Left ventricle myocardium inferior (tissue), 1 donor: ENCODE measurements at regions not wholly inside any gene's neighbourhood (a gene's known extent, or its start where the extent isn't known, plus 50 kb on each side); places are given as distances from the start of the nearest gene placed in this dataset.

ENCODE experiments used
- DNase-seq: peaks from one replicate; pipeline ENCODE4 v3.0.0-alpha.2; 2020
- H3K27ac ChIP-seq: fragments of 200-600 bp; replicated peaks from 2 replicates; pipeline ENCODE4 v1.8.0; 2021
- H3K27me3 ChIP-seq: fragments of 200-600 bp; 2 replicates; pipeline ENCODE4 v1.8.0; 2021; ENCODE audit warnings: low read depth
- H3K36me3 ChIP-seq: fragments of 200-600 bp; 2 replicates; pipeline ENCODE4 v1.8.0; 2021
- H3K4me1 ChIP-seq: fragments of 200-600 bp; 2 replicates; pipeline ENCODE4 v1.8.0; 2021
- H3K4me3 ChIP-seq: fragments of 200-600 bp; 2 replicates; pipeline ENCODE4 v1.8.0; 2021; ENCODE audit warnings: mild to moderate bottlenecking, moderate library complexity
- H3K9me3 ChIP-seq: fragments of 200-600 bp; replicated peaks from 2 replicates; pipeline ENCODE4 v1.8.0; 2021
- CTCF ChIP-seq: fragments of 200-600 bp; IDR thresholded peaks from 2 replicates; pipeline ENCODE4 v1.8.0; 2021; ENCODE audit warnings: antibody characterized with exemption, mild to moderate bottlenecking, borderline replicate concordance
- intact Hi-C: fragments of 100-400 bp; cut with micrococcal nuclease; formaldehyde crosslinking; loops from one replicate; pipeline ENCODE4 v1.11.0; 2022
- donor health status: DM: no; HTN: yes; CAD: no; lungs with severe emphysema.

- H3K36me3 ChIP-seq: no peaks in the 10 kb centered on the region
- no peaks in the 10 kb centered on the region for H3K27me3 ChIP-seq
- TF ChIP-seq CTCF: no peak
- intact Hi-C loops: no loop called here
- no peak overlapping the region for H3K27ac ChIP-seq
- no peaks in the 10 kb centered on the region for H3K9me3 ChIP-seq
- no peak overlapping the region for H3K4me3 ChIP-seq
- H3K4me1 ChIP-seq: no peaks in the 10 kb centered on the region
- no peak for DNase-seq
Measured at GRCh38 chr1:217106231-217106901, 383.1 kb upstream of the ESRRG start.

- intact Hi-C loops: no loop called here
- TF ChIP-seq CTCF: no peak
Measured at GRCh38 chr1:217105437-217105836, 382.2 kb upstream of the ESRRG start.

GRCh38 chr1:217097819-217098218, 374.6 kb upstream of the ESRRG start:
- no peak for TF ChIP-seq CTCF
- Histone ChIP-seq H3K36me3 (no peaks in the 10 kb centered on the region), H3K4me3 (no peak overlapping the region), H3K4me1 (no peaks in the 10 kb centered on the region), H3K27me3 (no peaks in the 10 kb centered on the region), H3K27ac (no peak overlapping the region), H3K9me3 (no peaks in the 10 kb centered on the region)
- intact Hi-C loops: no loop called here
- no peak for DNase-seq

More at GRCh38 chr1:217105437-217105836, 382.2 kb upstream of the ESRRG start:
- Histone ChIP-seq H3K4me3 (no peak overlapping the region), H3K27ac (no peak overlapping the region), H3K36me3 (no peaks in the 10 kb centered on the region), H3K27me3 (no peaks in the 10 kb centered on the region), H3K4me1 (no peaks in the 10 kb centered on the region), H3K9me3 (no peaks in the 10 kb centered on the region)
- DNase-seq: no peak

- no peak for DNase-seq
- TF ChIP-seq CTCF: no peak
- intact Hi-C loops: no loop called here
- no peak overlapping the region for H3K27ac ChIP-seq
- peaks cover 9% of the 10 kb centered on the region for H3K4me1 ChIP-seq
- H3K36me3 ChIP-seq: no peaks in the 10 kb centered on the region
- H3K4me3 ChIP-seq: no peak overlapping the region
- H3K9me3 ChIP-seq: no peaks in the 10 kb centered on the region
- no peaks in the 10 kb centered on the region for H3K27me3 ChIP-seq
Measured at GRCh38 chr1:217096200-217096599, 373.0 kb upstream of the ESRRG start.

- H3K27ac ChIP-seq: no peak overlapping the region
- H3K4me3 ChIP-seq: no peak overlapping the region
- H3K9me3 ChIP-seq: no peaks in the 10 kb centered on the region
- DNase-seq: no peak
- H3K4me1 ChIP-seq: peaks cover 14% of the 10 kb centered on the region
- no peak for TF ChIP-seq CTCF
- intact Hi-C loops: no loop called here
- H3K27me3 ChIP-seq: peaks cover 8% of the 10 kb centered on the region
- H3K36me3 ChIP-seq: no peaks in the 10 kb centered on the region
Measured at GRCh38 chr1:217095050-217095622, 371.9 kb upstream of the ESRRG start.
